NB4 (cell line): ENCODE measurements at regions not wholly inside any gene's neighbourhood (a gene's known extent, or its start where the extent isn't known, plus 50 kb on each side); places are given as distances from the start of the nearest gene placed in this dataset.

Experiments used
- DNase-seq: peaks from one replicate; pipeline ENCODE4 v3.0.0; 2010; ENCODE audit warnings: low read depth
- H3K4me3 ChIP-seq: one replicate; pipeline ENCODE4 v1.5.1; 2011; ENCODE audit warnings: mild to moderate bottlenecking, low read depth, low read length, moderate library complexity
- CTCF ChIP-seq: IDR thresholded peaks from one replicate; pipeline ENCODE4 v1.5.1; 2012; ENCODE audit warnings: low read depth, low read length
- MAX ChIP-seq: IDR thresholded peaks from 2 replicates; pipeline ENCODE4 v1.6.1; 2011; ENCODE audit warnings: low read depth, low read length
- MYC ChIP-seq: IDR thresholded peaks from 2 replicates; pipeline ENCODE4 v1.6.1; 2011; ENCODE audit warnings: low read depth, low read length
- POLR2A ChIP-seq: IDR thresholded peaks from 2 replicates; pipeline ENCODE4 v1.6.1; 2011; ENCODE audit warnings: mild to moderate bottlenecking; ENCODE audit not compliant: insufficient read length; ENCODE audit errors: extremely low read depth

DNA sequence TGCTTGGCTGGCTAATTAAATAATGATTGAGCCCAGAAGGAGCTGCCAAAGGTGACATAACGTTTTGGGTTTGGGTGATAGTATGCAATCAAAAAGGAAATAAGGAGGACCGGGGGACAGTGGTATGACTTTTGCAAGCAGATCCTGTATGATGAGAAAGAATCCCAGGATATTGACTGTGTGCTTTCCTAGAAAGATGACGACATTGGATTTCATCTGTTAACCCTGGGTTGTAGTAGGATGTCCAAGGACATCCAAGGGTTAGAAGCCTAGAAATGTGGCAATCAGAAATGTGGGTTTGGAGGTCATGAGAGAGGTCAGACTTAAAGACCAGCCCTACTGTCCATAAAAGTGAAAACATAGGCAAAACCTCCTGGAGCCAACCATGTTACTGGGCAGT lies 50.3 kb upstream of the HMHB1 start:
- TF ChIP-seq CTCF: no peak
- TF ChIP-seq POLR2A: no peak
- TF ChIP-seq MYC: no peak
- no peak for TF ChIP-seq MAX
- H3K4me3 ChIP-seq: no peak overlapping the region
- no peak for DNase-seq

GRCh38 chr5:143760755-143761154 lies 51.2 kb upstream of the HMHB1 start:
- DNase-seq: no peak
- H3K4me3 ChIP-seq: no peak overlapping the region
- TF ChIP-seq POLR2A (no peak), MAX (no peak), MYC (no peak), CTCF (no peak)

GRCh38 chr5:143760131-143760505 lies 51.8 kb upstream of the HMHB1 start:
- no peak for TF ChIP-seq POLR2A
- DNase-seq: no peak

GRCh38 chr5:143759396-143760130 lies 52.4 kb upstream of the HMHB1 start:
- no peak for TF ChIP-seq MYC
- no peak for TF ChIP-seq MAX
- no peak for TF ChIP-seq POLR2A
- no peak overlapping the region for H3K4me3 ChIP-seq
- DNase-seq: no peak

More at GRCh38 chr5:143760131-143760505, 51.8 kb upstream of the HMHB1 start:
- H3K4me3 ChIP-seq: no peak overlapping the region

DNA sequence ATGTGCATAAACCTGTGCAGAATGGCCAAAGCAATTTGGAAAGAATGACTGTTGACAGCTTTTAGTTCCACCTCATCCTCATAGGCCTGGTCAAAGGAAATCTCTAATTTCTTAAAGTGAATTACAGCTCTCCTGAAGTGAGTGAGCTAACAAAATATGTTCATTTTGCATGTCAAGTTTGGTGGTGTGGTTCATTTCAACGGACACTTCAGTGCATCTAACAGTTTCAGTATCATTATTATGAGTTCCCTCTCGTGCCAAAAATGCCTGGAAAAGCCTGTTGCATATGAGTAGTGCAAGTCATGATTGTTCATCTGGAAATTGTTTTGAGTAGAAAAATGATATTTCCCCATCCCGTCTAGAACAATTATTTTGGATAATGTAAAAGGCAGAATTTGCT lies 53.2 kb upstream of the HMHB1 start:
- DNase-seq: no peak
- no peak for TF ChIP-seq CTCF
- no peak for TF ChIP-seq POLR2A
- TF ChIP-seq MAX: no peak
- TF ChIP-seq MYC: no peak

DNA sequence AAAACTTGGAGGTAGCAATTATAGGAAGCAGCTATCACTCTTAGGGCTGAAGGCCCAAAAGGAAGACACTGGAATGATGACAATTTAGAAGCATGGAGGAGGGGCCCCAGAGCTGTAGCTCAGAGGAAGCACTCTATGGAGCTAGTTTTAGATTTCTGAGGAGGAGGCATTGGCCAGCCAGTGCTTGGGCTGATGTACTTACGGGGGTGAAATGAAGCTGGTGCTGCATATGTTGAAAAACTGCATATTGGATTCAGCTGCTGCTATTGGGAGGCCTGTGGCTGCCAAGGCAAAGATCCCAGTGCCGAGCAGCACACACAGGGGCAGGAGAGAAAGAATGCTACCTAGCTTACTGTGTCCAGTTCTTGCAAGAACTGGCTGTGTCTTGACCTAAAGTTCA lies 53.9 kb upstream of the HMHB1 start:
- TF ChIP-seq CTCF: no peak
- no peak for TF ChIP-seq MYC
- TF ChIP-seq POLR2A: no peak
- no peak for TF ChIP-seq MAX
- no peak for DNase-seq
- no peak overlapping the region for H3K4me3 ChIP-seq

More for the DNA sequence above, 53.2 kb upstream of the HMHB1 start:
- no peak overlapping the region for H3K4me3 ChIP-seq
